KMS-11 (cell line): ENCODE measurements at regions not wholly inside any gene's neighbourhood (a gene's known extent, or its start where the extent isn't known, plus 50 kb on each side); places are given as distances from the start of the nearest gene placed in this dataset.

ENCODE experiments used
- H2AFZ ChIP-seq: fragments of 200-600 bp; sonication (generic); 2 replicates; pipeline ENCODE4 v1.6.1; 2016; ENCODE audit warnings: antibody characterized with exemption, mixed run types, low read depth
- H3K27ac ChIP-seq: fragments of 200-600 bp; sonication (generic); 2 replicates; pipeline ENCODE4 v1.6.1; 2016; ENCODE audit warnings: mild to moderate bottlenecking, mixed run types
- H3K27me3 ChIP-seq: fragments of 200-600 bp; sonication (generic); 2 replicates; pipeline ENCODE4 v1.6.1; 2017; ENCODE audit warnings: mild to moderate bottlenecking, low read depth, mixed run types, moderate library complexity; ENCODE audit not compliant: insufficient read depth
- H3K36me3 ChIP-seq: fragments of 200-600 bp; sonication (generic); 2 replicates; pipeline ENCODE4 v1.6.1; 2017; ENCODE audit warnings: mild to moderate bottlenecking, mixed run types; ENCODE audit not compliant: insufficient read depth
- H3K4me1 ChIP-seq: fragments of 200-600 bp; sonication (generic); 2 replicates; pipeline ENCODE4 v1.6.1; 2016; ENCODE audit warnings: mild to moderate bottlenecking, low read depth, mixed run types; ENCODE audit not compliant: poor library complexity, severe bottlenecking
- H3K4me2 ChIP-seq: fragments of 200-600 bp; sonication (generic); 2 replicates; pipeline ENCODE4 v1.7.0; 2016; ENCODE audit warnings: mild to moderate bottlenecking, mixed run types
- H3K4me3 ChIP-seq: fragments of 200-600 bp; sonication (generic); IDR thresholded peaks from 2 replicates; pipeline ENCODE4 v1.6.1; 2017; ENCODE audit warnings: low read depth, low read length, mixed read lengths; ENCODE audit not compliant: insufficient read depth
- H3K79me2 ChIP-seq: fragments of 200-600 bp; sonication (generic); 2 replicates; pipeline ENCODE4 v1.6.1; 2016; ENCODE audit warnings: low read depth, mixed run types; ENCODE audit not compliant: insufficient read depth
- H3K9ac ChIP-seq: fragments of 200-600 bp; sonication (generic); 2 replicates; pipeline ENCODE4 v1.6.1; 2016; ENCODE audit warnings: mild to moderate bottlenecking, mixed run types
- H4K20me1 ChIP-seq: fragments of 200-600 bp; sonication (generic); 2 replicates; pipeline ENCODE4 v1.6.1; 2016; ENCODE audit warnings: mild to moderate bottlenecking, mixed run types; ENCODE audit not compliant: insufficient read depth
- TF ChIP-seq, protein P1 (sequence below): fragments of 200-600 bp; sonication (generic); conservative IDR thresholded peaks from 2 replicates; pipeline ENCODE4 v1.6.1; 2017; ENCODE audit warnings: low read depth, mild to moderate bottlenecking, antibody characterized with exemption, low read length, moderate library complexity, mixed read lengths

DNA sequence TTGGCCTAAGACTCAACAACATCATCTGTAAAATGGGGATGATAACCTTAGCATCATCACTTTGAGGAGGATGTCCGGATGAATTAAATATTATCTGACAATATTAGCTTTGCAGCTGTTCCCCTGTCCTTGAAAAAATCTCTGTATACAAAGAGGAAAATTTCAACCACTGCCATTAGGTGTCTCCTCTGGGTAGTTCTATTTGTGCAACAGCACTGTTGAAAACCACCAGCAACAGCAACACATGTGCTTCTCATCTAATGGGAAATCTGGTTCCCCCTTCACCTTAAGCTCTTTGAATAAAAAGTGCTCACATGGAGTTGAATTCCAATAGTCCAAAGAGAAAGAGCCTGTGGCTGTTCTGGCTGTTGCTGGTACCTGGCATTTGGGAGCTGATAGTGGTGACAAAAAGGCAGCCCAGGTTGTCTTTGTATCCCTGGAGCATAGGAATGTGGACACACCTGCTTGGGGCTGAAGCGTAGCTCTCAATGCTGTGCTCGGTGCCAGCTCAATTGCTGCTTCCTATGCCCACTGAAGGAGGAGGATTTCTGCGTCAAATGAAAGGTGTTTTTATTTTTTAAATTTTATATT is 322.1 kb upstream of the MSX2 start:
- H3K36me3 ChIP-seq = no peaks in the 10 kb centered on the region
- no peak overlapping the region for H3K27ac ChIP-seq
- no peak overlapping the region for H3K4me2 ChIP-seq
- H3K4me1 ChIP-seq = no peaks in the 10 kb centered on the region
- H2AFZ ChIP-seq = no peak overlapping the region
- TF ChIP-seq, protein P1, sequence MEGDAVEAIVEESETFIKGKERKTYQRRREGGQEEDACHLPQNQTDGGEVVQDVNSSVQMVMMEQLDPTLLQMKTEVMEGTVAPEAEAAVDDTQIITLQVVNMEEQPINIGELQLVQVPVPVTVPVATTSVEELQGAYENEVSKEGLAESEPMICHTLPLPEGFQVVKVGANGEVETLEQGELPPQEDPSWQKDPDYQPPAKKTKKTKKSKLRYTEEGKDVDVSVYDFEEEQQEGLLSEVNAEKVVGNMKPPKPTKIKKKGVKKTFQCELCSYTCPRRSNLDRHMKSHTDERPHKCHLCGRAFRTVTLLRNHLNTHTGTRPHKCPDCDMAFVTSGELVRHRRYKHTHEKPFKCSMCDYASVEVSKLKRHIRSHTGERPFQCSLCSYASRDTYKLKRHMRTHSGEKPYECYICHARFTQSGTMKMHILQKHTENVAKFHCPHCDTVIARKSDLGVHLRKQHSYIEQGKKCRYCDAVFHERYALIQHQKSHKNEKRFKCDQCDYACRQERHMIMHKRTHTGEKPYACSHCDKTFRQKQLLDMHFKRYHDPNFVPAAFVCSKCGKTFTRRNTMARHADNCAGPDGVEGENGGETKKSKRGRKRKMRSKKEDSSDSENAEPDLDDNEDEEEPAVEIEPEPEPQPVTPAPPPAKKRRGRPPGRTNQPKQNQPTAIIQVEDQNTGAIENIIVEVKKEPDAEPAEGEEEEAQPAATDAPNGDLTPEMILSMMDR = no peak
- H3K79me2 ChIP-seq = no peaks in the 10 kb centered on the region
- H3K9ac ChIP-seq = no peak overlapping the region
- H3K4me3 ChIP-seq = no peak overlapping the region
- no peaks in the 10 kb centered on the region for H3K27me3 ChIP-seq
- H4K20me1 ChIP-seq = no peaks in the 10 kb centered on the region

DNA sequence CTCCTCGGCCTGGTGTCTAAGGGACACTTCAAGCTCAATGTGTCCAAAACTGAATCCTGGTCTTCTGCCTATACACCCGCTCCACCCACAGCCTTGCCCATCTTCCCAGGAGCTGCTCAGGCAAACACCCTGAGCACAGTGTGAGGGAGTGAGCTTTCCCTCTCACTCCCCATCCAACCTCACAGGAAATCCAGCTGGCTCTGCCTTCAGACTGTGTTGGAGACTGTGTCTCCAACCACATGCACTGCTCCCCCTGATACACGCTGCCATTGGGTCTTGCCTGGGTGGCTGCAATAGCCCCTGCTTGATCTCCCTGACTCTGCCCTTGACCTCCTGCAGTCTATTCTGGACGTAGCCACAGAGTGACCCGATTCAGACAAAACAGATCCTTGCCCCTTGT is 319.5 kb upstream of the MSX2 start:
- H2AFZ ChIP-seq = no peak overlapping the region

DNA sequence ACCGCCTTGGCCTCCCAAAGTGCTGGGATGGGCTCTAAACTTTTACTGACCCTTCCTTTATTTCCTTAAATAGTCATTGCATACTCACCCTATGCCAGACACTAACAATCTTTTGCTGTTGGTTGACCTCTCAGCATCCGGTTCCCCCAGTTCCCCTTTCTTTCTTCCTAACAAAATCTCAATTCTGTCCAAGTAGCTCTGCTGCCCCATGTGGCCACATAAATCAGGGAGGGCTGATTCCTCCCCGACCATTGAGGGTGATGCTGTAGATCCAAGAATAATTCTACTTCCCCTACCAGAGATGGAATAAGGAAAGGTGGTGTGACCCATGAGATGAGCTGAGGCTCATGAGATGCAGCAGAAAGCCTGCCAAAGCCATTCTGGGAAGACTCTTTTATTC is 315.3 kb upstream of the MSX2 start:
- no peaks in the 10 kb centered on the region for H3K36me3 ChIP-seq
- no peak overlapping the region for H2AFZ ChIP-seq
- TF ChIP-seq, protein P1 = no peak
- H4K20me1 ChIP-seq = no peaks in the 10 kb centered on the region
- H3K4me1 ChIP-seq = no peaks in the 10 kb centered on the region
- no peaks in the 10 kb centered on the region for H3K79me2 ChIP-seq
- H3K27ac ChIP-seq = no peak overlapping the region
- no peak overlapping the region for H3K4me3 ChIP-seq
- no peak overlapping the region for H3K4me2 ChIP-seq
- no peak overlapping the region for H3K9ac ChIP-seq
- H3K27me3 ChIP-seq = no peaks in the 10 kb centered on the region

More for the DNA sequence above, 319.5 kb upstream of the MSX2 start:
- Histone ChIP-seq H3K79me2 (no peaks in the 10 kb centered on the region), H3K36me3 (no peaks in the 10 kb centered on the region), H3K4me2 (no peak overlapping the region), H4K20me1 (no peaks in the 10 kb centered on the region), H3K27me3 (no peaks in the 10 kb centered on the region), H3K27ac (no peak overlapping the region), H3K4me3 (no peak overlapping the region), H3K4me1 (no peaks in the 10 kb centered on the region), H3K9ac (no peak overlapping the region)
- TF ChIP-seq, protein P1 = no peak

DNA sequence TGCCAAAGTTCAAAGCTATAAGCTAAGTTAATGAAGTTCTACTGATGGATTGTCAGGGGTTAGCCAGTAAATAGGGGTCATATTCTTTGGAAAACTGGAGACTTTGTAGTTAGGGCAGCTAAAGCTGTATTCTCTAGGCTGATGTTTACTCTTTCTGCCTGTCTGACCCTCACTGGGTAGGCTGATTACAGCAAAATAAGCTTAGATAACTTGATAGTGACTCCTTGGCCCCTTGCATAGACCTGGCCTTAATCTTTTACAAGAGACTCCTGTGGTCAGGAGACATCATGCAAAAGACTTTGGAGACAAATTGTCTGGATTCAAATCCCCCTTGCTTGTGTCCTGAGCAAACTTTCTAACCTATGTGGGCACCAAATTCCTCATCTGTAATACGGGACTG is 314.4 kb upstream of the MSX2 start:
- Histone ChIP-seq H3K79me2 (no peaks in the 10 kb centered on the region), H4K20me1 (no peaks in the 10 kb centered on the region), H3K36me3 (no peaks in the 10 kb centered on the region), H3K4me2 (no peak overlapping the region), H3K4me3 (no peak overlapping the region), H3K27ac (no peak overlapping the region), H3K4me1 (no peaks in the 10 kb centered on the region), H3K27me3 (no peaks in the 10 kb centered on the region), H3K9ac (no peak overlapping the region), H2AFZ (no peak overlapping the region)
- TF ChIP-seq, protein P1 = no peak
